CD14-positive monocyte (primary cell): ENCODE measurements at regions not wholly inside any gene's neighbourhood (a gene's known extent, or its start where the extent isn't known, plus 50 kb on each side); places are given as distances from the start of the nearest gene placed in this dataset.

ENCODE experiments used
- DNase-seq, 3 donors: peaks; one replicate each; pipeline ENCODE4 v3.0.0-alpha.2; 2011 to 2022
- H2AFZ ChIP-seq: 2 replicates; pipeline ENCODE4 v1.6.0; 2012; ENCODE audit warnings: mild to moderate bottlenecking, low read depth, low read length, inconsistent platforms; ENCODE audit not compliant: insufficient read depth, poor library complexity, severe bottlenecking
- H3K27ac ChIP-seq, 2 donors: 1 replicate in 1 of 2; 2 replicates in 1 of 2; pipeline ENCODE4 v1.5.1; 2012 to 2013; ENCODE audit warnings: low read length in 2 of 2, control low read depth in 1 of 2, inconsistent platforms in 1 of 2, low read depth in 1 of 2, mild to moderate bottlenecking in 1 of 2
- H3K27me3 ChIP-seq, 2 donors: one replicate each; pipeline versions ENCODE4 v1.6.0 to v1.6.1; 2011 to 2013; ENCODE audit warnings: low read length in 2 of 2; ENCODE audit not compliant: control insufficient read depth in 2 of 2, insufficient read depth in 2 of 2
- H3K36me3 ChIP-seq, 2 donors: replicated peaks in 1 of 2; 1 replicate in 1 of 2; 2 replicates in 1 of 2; pipeline versions ENCODE4 v1.5.1 to v1.6.1; 2012 to 2013; ENCODE audit warnings: low read length in 2 of 2, control low read depth in 1 of 2, inconsistent platforms in 1 of 2, mild to moderate bottlenecking in 1 of 2; ENCODE audit not compliant: insufficient read depth in 2 of 2, control insufficient read depth in 1 of 2
- H3K4me1 ChIP-seq, 2 donors: 1 replicate in 1 of 2; 2 replicates in 1 of 2; pipeline versions ENCODE4 v1.5.1 to v1.6.1; 2012 to 2013; ENCODE audit warnings: low read length in 2 of 2, control low read depth in 1 of 2, inconsistent platforms in 1 of 2, mild to moderate bottlenecking in 1 of 2, moderate library complexity in 1 of 2; ENCODE audit not compliant: insufficient read depth in 2 of 2, control insufficient read depth in 1 of 2
- H3K4me2 ChIP-seq: replicated peaks from 2 replicates; pipeline ENCODE3; 2012; ENCODE audit warnings: low read length, moderate library complexity, mild to moderate bottlenecking; ENCODE audit not compliant: poor library complexity, severe bottlenecking; ENCODE audit errors: extremely low read depth
- H3K4me3 ChIP-seq, 3 experiments: fragments of 200-600 bp in 1 of 3; sonication (generic) in 1 of 3; replicated peaks in 1 of 3; 1 replicate in 2 of 3; 2 replicates in 1 of 3; pipeline ENCODE4 v1.5.1; 2011 to 2013; ENCODE audit warnings: low read length in 3 of 3, mild to moderate bottlenecking in 3 of 3, control low read depth in 2 of 3, low read depth in 2 of 3, inconsistent platforms in 1 of 3, moderate library complexity in 1 of 3
- H3K79me2 ChIP-seq: 2 replicates; pipeline ENCODE4 v1.6.0; 2012; ENCODE audit warnings: mild to moderate bottlenecking, control low read depth, inconsistent platforms, low read length, moderate library complexity; ENCODE audit not compliant: insufficient read depth
- H3K9ac ChIP-seq: 2 replicates; pipeline ENCODE4 v1.6.0; 2017; ENCODE audit warnings: low read length, mild to moderate bottlenecking; ENCODE audit not compliant: insufficient read depth, poor library complexity, severe bottlenecking
- H3K9me3 ChIP-seq, 2 donors: replicated peaks in 1 of 2; 1 replicate in 1 of 2; 2 replicates in 1 of 2; pipeline versions ENCODE4 v1.5.1 to v1.6.1; 2012 to 2013; ENCODE audit warnings: low read length in 2 of 2, control low read depth in 1 of 2; ENCODE audit not compliant: control insufficient read depth in 1 of 2, insufficient read depth in 1 of 2
- H4K20me1 ChIP-seq: 2 replicates; pipeline ENCODE4 v1.6.0; 2012; ENCODE audit warnings: mild to moderate bottlenecking, low read length, control low read depth, moderate library complexity; ENCODE audit not compliant: insufficient read depth
- H3K27ac Mint-ChIP-seq, 7 donors: one replicate each; pipeline ENCODE4 v1.8.0; 2020; ENCODE audit warnings: mild to moderate bottlenecking in 7 of 7, mixed read lengths in 7 of 7, moderate library complexity in 6 of 7, inconsistent platforms in 2 of 7
- H3K27me3 Mint-ChIP-seq, 3 donors: one replicate each; pipeline ENCODE4 v1.8.0; 2021 to 2022; ENCODE audit warnings: low read depth in 3 of 3, mild to moderate bottlenecking in 3 of 3, mixed read lengths in 3 of 3, moderate library complexity in 3 of 3, inconsistent platforms in 1 of 3
- H3K36me3 Mint-ChIP-seq, 2 donors: one replicate each; pipeline ENCODE4 v1.8.0; 2020; ENCODE audit warnings: mixed read lengths in 2 of 2, inconsistent platforms in 1 of 2, mild to moderate bottlenecking in 1 of 2
- H3K4me1 Mint-ChIP-seq: one replicate; pipeline ENCODE4 v1.8.0; 2020; ENCODE audit warnings: mild to moderate bottlenecking, mixed read lengths
- H3K4me3 Mint-ChIP-seq, 2 donors: one replicate each; pipeline ENCODE4 v1.8.0; 2020; ENCODE audit warnings: mild to moderate bottlenecking in 2 of 2, mixed read lengths in 2 of 2, moderate library complexity in 1 of 2
- H3K9me3 Mint-ChIP-seq, 7 donors: one replicate each; pipeline ENCODE4 v1.8.0; 2020 to 2022; ENCODE audit warnings: mixed read lengths in 7 of 7, mild to moderate bottlenecking in 6 of 7, moderate library complexity in 6 of 7, inconsistent platforms in 2 of 7
- WGBS: methylation state at CpG from one replicate; pipeline ENCODE4 v1.1.5; 2013; ENCODE audit warnings: missing lambda C conversion rate; ENCODE audit not compliant: insufficient coverage; 5-methylcytosine and 5-hydroxymethylcytosine counted together
- intact Hi-C, 2 donors: fragments of 100-400 bp; cut with micrococcal nuclease; formaldehyde crosslinking; loops; one replicate each; pipeline versions ENCODE4 v1.15.0 to v1.15.1; 2023
- TF ChIP-seq, protein P1 (sequence below): fragments of 200-600 bp; IDR thresholded peaks from one replicate; pipeline ENCODE4 v1.8.0; 2022; ENCODE audit warnings: antibody characterized with exemption, mild to moderate bottlenecking

- TF ChIP-seq, protein P1, sequence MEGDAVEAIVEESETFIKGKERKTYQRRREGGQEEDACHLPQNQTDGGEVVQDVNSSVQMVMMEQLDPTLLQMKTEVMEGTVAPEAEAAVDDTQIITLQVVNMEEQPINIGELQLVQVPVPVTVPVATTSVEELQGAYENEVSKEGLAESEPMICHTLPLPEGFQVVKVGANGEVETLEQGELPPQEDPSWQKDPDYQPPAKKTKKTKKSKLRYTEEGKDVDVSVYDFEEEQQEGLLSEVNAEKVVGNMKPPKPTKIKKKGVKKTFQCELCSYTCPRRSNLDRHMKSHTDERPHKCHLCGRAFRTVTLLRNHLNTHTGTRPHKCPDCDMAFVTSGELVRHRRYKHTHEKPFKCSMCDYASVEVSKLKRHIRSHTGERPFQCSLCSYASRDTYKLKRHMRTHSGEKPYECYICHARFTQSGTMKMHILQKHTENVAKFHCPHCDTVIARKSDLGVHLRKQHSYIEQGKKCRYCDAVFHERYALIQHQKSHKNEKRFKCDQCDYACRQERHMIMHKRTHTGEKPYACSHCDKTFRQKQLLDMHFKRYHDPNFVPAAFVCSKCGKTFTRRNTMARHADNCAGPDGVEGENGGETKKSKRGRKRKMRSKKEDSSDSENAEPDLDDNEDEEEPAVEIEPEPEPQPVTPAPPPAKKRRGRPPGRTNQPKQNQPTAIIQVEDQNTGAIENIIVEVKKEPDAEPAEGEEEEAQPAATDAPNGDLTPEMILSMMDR, result no peak
- Mint-ChIP-seq H3K4me1 (no peaks in the 10 kb centered on the region), H3K9me3 (peaks cover 3 to 11% (median 6%) of the 10 kb centered on the region in 7 donors)
These were observed 84.9 kb downstream of the CGGBP1 start for GRCh38 chr3:87973906-87974305.

GRCh38 chr3:87969620-87970019 lies 89.2 kb downstream of the CGGBP1 start:
- no peak for DNase-seq
- TF ChIP-seq, protein P1, result no peak
- Mint-ChIP-seq H3K36me3 (no peaks in the 10 kb centered on the region), H3K9me3 (peaks cover 0 to 16% (median 10%) of the 10 kb centered on the region in 7 donors), H3K27me3 (no peaks in the 10 kb centered on the region), H3K4me3 (no peak overlapping the region), H3K4me1 (no peaks in the 10 kb centered on the region), H3K27ac (no peak overlapping the region)
- Histone ChIP-seq H3K27me3 (no peaks in the 10 kb centered on the region), H3K36me3 (no peaks in the 10 kb centered on the region), H3K4me1 (no peaks in the 10 kb centered on the region), H3K27ac (no peak overlapping the region), H3K4me2 (no peak overlapping the region), H3K9ac (no peak overlapping the region), H4K20me1 (no peaks in the 10 kb centered on the region), H3K9me3 (peaks cover 0 to 5% of the 10 kb centered on the region in 2 donors), H2AFZ (no peak overlapping the region), H3K79me2 (no peaks in the 10 kb centered on the region), H3K4me3 (no peak overlapping the region)
- WGBS, result 100% methylated on average over 1 of the region's 2 CpGs
- intact Hi-C loops, result no loop called here

More at GRCh38 chr3:87973906-87974305, 84.9 kb downstream of the CGGBP1 start:
- no peaks in the 10 kb centered on the region for H3K36me3 ChIP-seq
- no peaks in the 10 kb centered on the region for H3K36me3 Mint-ChIP-seq
- H3K27me3 ChIP-seq, result no peaks in the 10 kb centered on the region
- no peak overlapping the region for H2AFZ ChIP-seq
- H3K4me3 ChIP-seq, result no peak overlapping the region
- H3K4me2 ChIP-seq, result no peak overlapping the region
- 100% methylated on average over 1 of the region's 5 CpGs for WGBS
- no peaks in the 10 kb centered on the region for H3K79me2 ChIP-seq
- H3K9me3 ChIP-seq, result peaks cover under 1 to 5% of the 10 kb centered on the region in 2 donors
- H3K9ac ChIP-seq, result no peak overlapping the region
- H3K4me3 Mint-ChIP-seq, result no peak overlapping the region
- H4K20me1 ChIP-seq, result no peaks in the 10 kb centered on the region
- DNase-seq, result no peak
- intact Hi-C loops, result no loop called here
- H3K27ac ChIP-seq, result no peak overlapping the region
- H3K4me1 ChIP-seq, result no peaks in the 10 kb centered on the region
- no peak overlapping the region for H3K27ac Mint-ChIP-seq
- no peaks in the 10 kb centered on the region for H3K27me3 Mint-ChIP-seq
